BLaER1 (cell line): ENCODE measurements at regions not wholly inside any gene's neighbourhood (a gene's known extent, or its start where the extent isn't known, plus 50 kb on each side); places are given as distances from the start of the nearest gene placed in this dataset.
"Not testable (repeated sequence)": the region's sequence is repeated elsewhere in the genome, so short reads cannot be mapped to it uniquely, and the experiment has no call there.

Source experiments
- H3K27ac ChIP-seq: shearing (Covaris generic); formaldehyde crosslinking; 2 replicates; pipeline ENCODE4 v1.8.1; 2022
- H3K27me3 ChIP-seq: shearing (Covaris generic); formaldehyde crosslinking; 2 replicates; pipeline ENCODE4 v1.8.1; 2022
- H3K36me3 ChIP-seq: shearing (Covaris generic); formaldehyde crosslinking; 2 replicates; pipeline ENCODE4 v1.8.1; 2022
- H3K4me1 ChIP-seq: shearing (Covaris generic); formaldehyde crosslinking; 2 replicates; pipeline ENCODE4 v1.8.1; 2022
- H3K4me2 ChIP-seq: shearing (Covaris generic); formaldehyde crosslinking; 2 replicates; pipeline ENCODE4 v1.8.1; 2022
- H3K4me3 ChIP-seq: shearing (Covaris generic); formaldehyde crosslinking; 2 replicates; pipeline ENCODE4 v1.8.1; 2022
- H3K9ac ChIP-seq: shearing (Covaris generic); formaldehyde crosslinking; 2 replicates; pipeline ENCODE4 v1.8.1; 2022
- H3K9me3 ChIP-seq: shearing (Covaris generic); formaldehyde crosslinking; 2 replicates; pipeline ENCODE4 v1.8.1; 2022
- H4K20me1 ChIP-seq: shearing (Covaris generic); formaldehyde crosslinking; 2 replicates; pipeline ENCODE4 v1.8.1; 2022
- Cebpa-rat ChIP-seq: shearing (Covaris generic); IDR thresholded peaks from 2 replicates; pipeline ENCODE4 v1.8.1; 2022

GRCh38 chr4:66791686-66792085 lies 753.6 kb downstream of the CENPC start:
- no peak overlapping the region for H3K27ac ChIP-seq
- H3K4me3 ChIP-seq, result no peak overlapping the region
- H3K27me3 ChIP-seq, result no peaks in the 10 kb centered on the region
- H4K20me1 ChIP-seq, result no peaks in the 10 kb centered on the region
- H3K4me1 ChIP-seq, result no peaks in the 10 kb centered on the region
- no peaks in the 10 kb centered on the region for H3K36me3 ChIP-seq
- no peaks in the 10 kb centered on the region for H3K9me3 ChIP-seq
- TF ChIP-seq Cebpa-rat, result no peak
- H3K4me2 ChIP-seq, result no peak overlapping the region
- no peak overlapping the region for H3K9ac ChIP-seq

DNA sequence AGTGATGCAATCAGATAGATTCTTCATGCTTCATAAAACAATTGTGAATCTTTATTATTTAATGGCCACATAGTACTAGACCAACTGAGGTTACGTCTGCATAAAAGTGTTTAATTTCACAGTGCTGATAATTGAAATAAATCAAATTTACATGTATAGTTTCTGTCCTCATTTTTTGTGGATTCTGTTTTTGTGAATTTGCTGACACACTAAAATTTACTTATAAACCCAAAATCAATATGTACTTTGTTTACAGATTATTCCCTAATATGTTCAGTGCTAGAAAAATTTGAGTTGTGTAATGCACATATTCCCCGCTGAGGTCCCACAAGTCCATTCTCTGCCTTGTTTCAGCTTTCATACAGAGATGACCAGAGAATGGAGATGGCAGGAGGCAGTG lies 759.8 kb downstream of the CENPC start:
- TF ChIP-seq Cebpa-rat, result no peak
- no peaks in the 10 kb centered on the region for H3K36me3 ChIP-seq
- H3K27ac ChIP-seq, result no peak overlapping the region
- H4K20me1 ChIP-seq, result no peaks in the 10 kb centered on the region
- no peaks in the 10 kb centered on the region for H3K9me3 ChIP-seq
- H3K9ac ChIP-seq, result no peak overlapping the region
- H3K4me2 ChIP-seq, result no peak overlapping the region
- no peaks in the 10 kb centered on the region for H3K27me3 ChIP-seq
- no peak overlapping the region for H3K4me3 ChIP-seq
- H3K4me1 ChIP-seq, result no peaks in the 10 kb centered on the region

GRCh38 chr4:66782751-66783150 lies 762.6 kb downstream of the CENPC start:
- not testable (repeated sequence) for H3K9me3 ChIP-seq, H3K9ac ChIP-seq, H3K27me3 ChIP-seq, H4K20me1 ChIP-seq, H3K36me3 ChIP-seq, H3K27ac ChIP-seq, H3K4me3 ChIP-seq, H3K4me1 ChIP-seq, H3K4me2 ChIP-seq

DNA sequence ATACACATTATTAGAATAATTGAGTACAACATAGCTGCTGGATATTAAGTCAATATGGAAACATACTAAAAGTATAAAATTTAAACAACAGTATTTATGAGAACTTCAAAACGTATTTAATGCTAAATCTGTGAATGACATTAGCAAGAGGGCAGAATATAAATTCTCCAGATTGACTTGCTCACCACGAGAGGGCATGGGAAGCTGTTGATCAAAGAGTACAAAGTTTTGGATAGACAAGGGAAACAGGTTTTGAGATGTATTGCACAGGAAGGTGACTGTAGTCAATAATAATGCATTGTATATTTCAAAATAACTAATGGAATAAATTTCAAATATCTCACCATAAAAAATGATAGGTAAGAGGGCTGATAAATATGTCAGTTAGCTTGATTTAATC lies 768.2 kb downstream of the CENPC start:
- no peaks in the 10 kb centered on the region for H3K4me1 ChIP-seq
- H3K4me2 ChIP-seq, result no peak overlapping the region
- no peak for TF ChIP-seq Cebpa-rat

GRCh38 chr4:66769441-66769840 lies 775.9 kb downstream of the CENPC start:
- no peak for TF ChIP-seq Cebpa-rat

More for the DNA sequence above, 768.2 kb downstream of the CENPC start:
- Histone ChIP-seq H3K27ac (no peak overlapping the region), H3K9ac (no peak overlapping the region), H3K4me3 (no peak overlapping the region), H4K20me1 (no peaks in the 10 kb centered on the region), H3K9me3 (no peaks in the 10 kb centered on the region), H3K36me3 (no peaks in the 10 kb centered on the region), H3K27me3 (no peaks in the 10 kb centered on the region)

DNA sequence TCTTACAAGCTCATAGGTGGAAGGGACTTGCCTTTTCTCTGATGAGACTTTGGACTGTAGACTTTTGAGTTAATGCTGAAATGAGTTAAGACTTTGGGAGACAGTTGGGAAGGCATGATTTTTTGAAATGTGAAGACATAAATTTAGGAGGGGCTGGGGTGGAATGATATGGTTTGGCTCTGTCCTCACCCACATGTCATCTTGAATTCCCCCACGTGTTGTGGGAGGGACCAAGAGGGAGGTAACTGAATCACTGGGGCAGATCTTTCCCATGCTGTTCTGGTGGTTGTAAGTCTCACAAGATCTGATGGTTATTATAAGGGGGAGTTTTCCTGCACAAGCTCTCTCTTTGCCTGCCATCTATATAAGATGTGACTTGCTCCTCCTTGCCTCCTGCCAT lies 777.9 kb downstream of the CENPC start:
- no peaks in the 10 kb centered on the region for H4K20me1 ChIP-seq
- H3K9ac ChIP-seq, result no peak overlapping the region
- no peaks in the 10 kb centered on the region for H3K36me3 ChIP-seq
- H3K4me1 ChIP-seq, result no peaks in the 10 kb centered on the region
- TF ChIP-seq Cebpa-rat, result no peak
- H3K4me3 ChIP-seq, result no peak overlapping the region
- H3K9me3 ChIP-seq, result no peaks in the 10 kb centered on the region
- H3K4me2 ChIP-seq, result no peak overlapping the region
- no peak overlapping the region for H3K27ac ChIP-seq
- H3K27me3 ChIP-seq, result no peaks in the 10 kb centered on the region

More at GRCh38 chr4:66769441-66769840, 775.9 kb downstream of the CENPC start:
- no peaks in the 10 kb centered on the region for H3K9me3 ChIP-seq
- no peaks in the 10 kb centered on the region for H4K20me1 ChIP-seq
- no peak overlapping the region for H3K27ac ChIP-seq
- H3K27me3 ChIP-seq, result no peaks in the 10 kb centered on the region
- no peaks in the 10 kb centered on the region for H3K4me1 ChIP-seq
- no peak overlapping the region for H3K9ac ChIP-seq
- H3K4me2 ChIP-seq, result peak overlapping the region; percentile 19; the same call in 1 of the 2 replicates
- H3K4me3 ChIP-seq, result no peak overlapping the region
- H3K36me3 ChIP-seq, result no peaks in the 10 kb centered on the region

- Histone ChIP-seq H3K27ac (no peak overlapping the region), H3K4me3 (no peak overlapping the region), H3K4me1 (no peaks in the 10 kb centered on the region), H3K27me3 (no peaks in the 10 kb centered on the region), H3K36me3 (no peaks in the 10 kb centered on the region), H3K9me3 (no peaks in the 10 kb centered on the region), H3K9ac (no peak overlapping the region), H3K4me2 (no peak overlapping the region), H4K20me1 (no peaks in the 10 kb centered on the region)
- no peak for TF ChIP-seq Cebpa-rat
These were observed 778.7 kb downstream of the CENPC start for GRCh38 chr4:66766557-66766956.

DNA sequence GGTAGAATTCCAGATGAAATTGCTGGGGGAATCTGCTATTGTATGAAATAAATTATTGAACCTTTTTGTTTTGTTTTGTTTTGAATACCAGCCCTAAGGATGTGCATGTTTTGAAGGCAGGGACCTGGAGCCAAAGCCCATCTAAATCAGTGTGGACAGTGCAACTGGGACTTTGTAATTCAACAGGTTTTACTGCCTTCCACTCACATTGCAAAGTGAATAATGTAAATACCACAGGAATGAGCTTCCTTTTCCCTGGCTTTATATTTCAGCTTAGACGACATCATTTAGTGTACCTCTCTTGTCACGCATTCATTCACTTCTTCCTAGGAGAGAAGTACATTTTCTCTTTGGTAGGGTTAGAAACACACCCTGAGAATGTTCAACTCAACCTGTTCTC lies 795.0 kb downstream of the CENPC start:
- Histone ChIP-seq H3K27ac (no peak overlapping the region), H3K27me3 (no peaks in the 10 kb centered on the region), H3K4me3 (no peak overlapping the region), H4K20me1 (no peaks in the 10 kb centered on the region), H3K36me3 (no peaks in the 10 kb centered on the region), H3K9ac (no peak overlapping the region), H3K4me2 (no peak overlapping the region), H3K4me1 (no peaks in the 10 kb centered on the region), H3K9me3 (no peaks in the 10 kb centered on the region)
- TF ChIP-seq Cebpa-rat, result no peak

DNA sequence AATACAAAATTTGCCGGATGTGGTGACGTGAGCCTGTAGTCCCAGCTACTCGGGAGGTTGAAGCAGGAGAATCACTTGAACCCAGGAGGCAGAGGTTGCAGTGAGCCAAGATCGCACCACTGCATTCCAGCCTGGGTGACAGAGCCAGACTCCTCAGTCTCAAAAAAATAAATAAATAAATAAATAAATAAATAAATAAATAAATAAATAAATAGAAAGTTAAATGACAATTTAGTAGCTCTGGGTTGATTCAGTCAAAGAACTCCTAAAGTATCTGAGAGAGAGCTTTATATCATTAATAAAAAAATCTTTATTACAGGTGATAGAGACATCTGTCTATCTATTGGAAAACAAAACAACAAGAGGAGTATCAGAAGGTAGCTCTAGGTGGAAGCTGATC lies 798.4 kb downstream of the CENPC start:
- not testable (repeated sequence) for H3K4me2 ChIP-seq, H3K4me3 ChIP-seq, H3K9me3 ChIP-seq, H3K27me3 ChIP-seq, H4K20me1 ChIP-seq, H3K4me1 ChIP-seq, H3K36me3 ChIP-seq, H3K9ac ChIP-seq, H3K27ac ChIP-seq

GRCh38 chr4:66741081-66741480 lies 804.2 kb downstream of the CENPC start:
- Histone ChIP-seq H3K27me3 (no peaks in the 10 kb centered on the region), H3K36me3 (no peaks in the 10 kb centered on the region), H3K9me3 (no peaks in the 10 kb centered on the region), H3K4me2 (no peak overlapping the region), H3K4me3 (no peak overlapping the region), H3K4me1 (no peaks in the 10 kb centered on the region), H4K20me1 (no peaks in the 10 kb centered on the region), H3K27ac (no peak overlapping the region), H3K9ac (no peak overlapping the region)
- TF ChIP-seq Cebpa-rat, result no peak

GRCh38 chr4:66736606-66737005 lies 808.7 kb downstream of the CENPC start:
- no peaks in the 10 kb centered on the region for H3K36me3 ChIP-seq
- H3K4me1 ChIP-seq, result no peaks in the 10 kb centered on the region
- H3K4me3 ChIP-seq, result no peak overlapping the region
- H3K27ac ChIP-seq, result no peak overlapping the region
- H3K27me3 ChIP-seq, result no peaks in the 10 kb centered on the region
- H4K20me1 ChIP-seq, result no peaks in the 10 kb centered on the region
- H3K9ac ChIP-seq, result no peak overlapping the region
- H3K4me2 ChIP-seq, result no peak overlapping the region
- TF ChIP-seq Cebpa-rat, result no peak
- no peaks in the 10 kb centered on the region for H3K9me3 ChIP-seq
